ENCODE measurements at regions not wholly inside any gene's neighbourhood (a gene's known extent, or its start where the extent isn't known, plus 50 kb on each side); places are given as distances from the start of the nearest gene placed in this dataset.

- TF ChIP-seq CTCF (IDR thresholded peaks at IDR 0.05; ENCODE audit: low read length) (no peak), EZH2 (optimal IDR thresholded peaks at IDR 0.05; ENCODE audit: low read depth, low read length) (no peak), EZH2phosphoT487 (IDR thresholded peaks at IDR 0.05; ENCODE audit: low read length) (no peak)
These were observed 73.9 kb downstream of the KCTD12 start for GRCh38 chr13:76812206-76812897.

Data from MM.1S (cell line).